Adrenal gland (tissue), 5 donors: ENCODE measurements at regions not wholly inside any gene's neighbourhood (a gene's known extent, or its start where the extent isn't known, plus 50 kb on each side); places are given as distances from the start of the nearest gene placed in this dataset.

ENCODE experiments used
- CTCF ChIP-seq, 6 experiments: fragments of 450-650 bp in 4 of 6; fragments of 200-600 bp in 2 of 6; sonication (generic) in 1 of 6; IDR thresholded peaks; 1 replicate in 5 of 6; 2 replicates in 1 of 6; pipeline versions ENCODE4 v1.5.1 to v1.8.0; 2016 to 2021; ENCODE audit warnings: antibody characterized with exemption in 6 of 6, mild to moderate bottlenecking in 2 of 6, moderate library complexity in 1 of 6
- POLR2A ChIP-seq, 2 donors: fragments of 450-650 bp; IDR thresholded peaks; one replicate each; pipeline ENCODE4 v1.6.1; 2017; ENCODE audit warnings: antibody characterized with exemption in 2 of 2, mild to moderate bottlenecking in 2 of 2, moderate library complexity in 1 of 2
- donor health status: DM: no; HTN: no; CAD: no.

DNA sequence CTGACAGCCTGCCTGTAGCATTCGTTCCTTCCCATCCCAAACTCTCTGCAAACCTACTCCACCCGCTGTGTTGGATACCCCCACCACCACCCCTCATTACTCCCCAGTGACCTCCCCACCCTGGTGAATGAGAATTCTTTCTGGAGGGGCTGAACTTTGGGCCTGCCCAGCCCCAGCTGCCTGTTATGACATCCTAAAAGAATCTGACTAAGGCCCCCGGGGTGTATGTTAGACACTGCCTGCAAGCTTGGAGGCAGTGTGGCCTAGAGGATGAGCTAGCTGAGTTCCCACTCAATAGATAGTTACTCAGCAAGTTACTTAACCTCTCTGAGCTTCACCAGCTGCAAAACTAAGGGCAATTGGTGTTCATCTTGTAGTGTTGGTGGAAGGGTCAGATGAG lies 110.2 kb upstream of the FGGY start:
- TF ChIP-seq CTCF (IDR thresholded peaks at IDR 0.05), result no peak
- no peak for TF ChIP-seq POLR2A (IDR thresholded peaks at IDR 0.05)
